Activated CD4-positive, alpha-beta memory T cell treated with anti-CD3 and anti-CD28 coated beads, Interleukin-2, amount 10 ng/mL, durations not matched to agents 7 days and 5 days (primary cell): ENCODE measurements at regions not wholly inside any gene's neighbourhood (a gene's known extent, or its start where the extent isn't known, plus 50 kb on each side); places are given as distances from the start of the nearest gene placed in this dataset.
"Not testable (repeated sequence)": the region's sequence is repeated elsewhere in the genome, so short reads cannot be mapped to it uniquely, and the experiment has no call there.

ENCODE experiments used
- CTCF ChIA-PET: fragments of 350-600 bp; sonication (Branson Sonifier 250); formaldehyde crosslinking; loops from one replicate; lab custom pipeline; 2021; ENCODE audit warnings: antibody characterized with exemption, inconsistent platforms; lab: Charles Lee
- POLR2A ChIA-PET: fragments of 350-600 bp; sonication (Branson Sonifier 250); formaldehyde crosslinking; loops from one replicate; lab custom pipeline; 2021; ENCODE audit warnings: antibody characterized with exemption; lab: Charles Lee
- DNase-seq: peaks from one replicate; pipeline ENCODE4 v3.0.0-alpha.2; 2020
- H3K27ac Mint-ChIP-seq: one replicate; pipeline ENCODE4 v1.8.0; 2021; ENCODE audit warnings: mild to moderate bottlenecking, mixed read lengths
- H3K27me3 Mint-ChIP-seq: one replicate; pipeline ENCODE4 v1.8.0; 2021; ENCODE audit warnings: mixed read lengths
- H3K36me3 Mint-ChIP-seq: one replicate; pipeline ENCODE4 v1.8.0; 2021; ENCODE audit warnings: low read depth, mixed read lengths
- H3K4me1 Mint-ChIP-seq: one replicate; pipeline ENCODE4 v1.8.0; 2021; ENCODE audit warnings: mixed read lengths
- H3K4me3 Mint-ChIP-seq: one replicate; pipeline ENCODE4 v1.8.0; 2021; ENCODE audit warnings: mild to moderate bottlenecking, mixed read lengths
- H3K9me3 Mint-ChIP-seq: one replicate; pipeline ENCODE4 v1.8.0; 2021; ENCODE audit warnings: mixed read lengths

DNA sequence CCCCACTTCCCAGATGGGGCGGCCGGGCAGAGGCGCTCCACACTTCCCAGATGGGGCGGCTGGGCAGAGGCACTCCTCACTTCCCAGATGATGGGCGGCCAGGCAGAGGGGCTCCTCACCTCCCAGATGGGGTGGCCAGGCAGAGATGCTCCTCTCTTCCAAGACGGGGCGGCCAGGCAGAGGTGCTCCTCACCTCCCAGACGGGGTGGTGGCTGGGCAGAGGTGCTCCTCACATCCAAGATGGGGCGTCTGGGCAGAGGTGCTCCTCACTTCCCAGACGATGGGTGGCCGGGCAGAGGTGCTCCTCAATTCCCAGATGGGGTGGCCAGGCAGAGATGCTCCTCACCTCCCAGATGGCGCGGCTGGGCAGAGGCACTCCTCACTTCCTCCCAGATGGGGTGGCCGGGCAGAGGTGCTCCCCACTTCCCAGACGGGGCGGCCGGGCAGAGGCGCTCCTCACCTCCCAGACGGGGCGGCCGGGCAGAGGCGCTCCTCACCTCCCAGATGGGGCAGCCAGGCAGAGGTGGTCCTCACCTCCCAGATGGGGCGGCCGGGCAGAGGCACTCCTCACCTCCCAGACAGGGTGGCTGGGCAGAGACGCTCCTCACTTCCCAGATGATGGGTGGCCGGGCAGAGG is 275.2 kb downstream of the LIPI start:
- H3K27me3 Mint-ChIP-seq, H3K4me3 Mint-ChIP-seq, H3K9me3 Mint-ChIP-seq, POLR2A ChIA-PET, DNase-seq, H3K4me1 Mint-ChIP-seq, H3K36me3 Mint-ChIP-seq, CTCF ChIA-PET, H3K27ac Mint-ChIP-seq: not testable (repeated sequence)

DNA sequence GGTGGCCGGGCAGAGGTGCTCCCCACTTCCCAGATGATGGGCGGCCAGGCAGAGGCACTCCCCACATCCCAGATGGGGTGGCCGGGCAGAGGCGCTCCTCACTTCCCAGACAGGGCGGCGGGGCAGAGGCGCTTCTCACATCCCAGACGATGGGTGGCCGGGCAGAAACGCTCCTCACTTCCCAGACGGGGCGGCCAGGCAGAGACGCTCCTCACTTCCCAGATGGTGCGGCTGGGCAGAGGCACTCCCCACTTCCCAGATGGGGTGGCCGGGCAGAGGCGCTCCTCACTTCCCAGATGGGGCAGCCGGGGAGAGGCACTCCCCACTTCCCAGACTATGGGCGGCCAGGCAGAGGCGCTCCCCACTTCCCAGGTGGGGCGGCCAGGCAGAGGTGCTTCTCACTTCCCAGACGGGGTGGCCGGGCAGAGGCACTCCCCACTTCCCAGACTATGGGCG is 275.8 kb downstream of the LIPI start:
- POLR2A ChIA-PET, CTCF ChIA-PET, H3K27ac Mint-ChIP-seq, H3K9me3 Mint-ChIP-seq, H3K4me1 Mint-ChIP-seq, DNase-seq, H3K36me3 Mint-ChIP-seq, H3K27me3 Mint-ChIP-seq, H3K4me3 Mint-ChIP-seq: not testable (repeated sequence)

DNA sequence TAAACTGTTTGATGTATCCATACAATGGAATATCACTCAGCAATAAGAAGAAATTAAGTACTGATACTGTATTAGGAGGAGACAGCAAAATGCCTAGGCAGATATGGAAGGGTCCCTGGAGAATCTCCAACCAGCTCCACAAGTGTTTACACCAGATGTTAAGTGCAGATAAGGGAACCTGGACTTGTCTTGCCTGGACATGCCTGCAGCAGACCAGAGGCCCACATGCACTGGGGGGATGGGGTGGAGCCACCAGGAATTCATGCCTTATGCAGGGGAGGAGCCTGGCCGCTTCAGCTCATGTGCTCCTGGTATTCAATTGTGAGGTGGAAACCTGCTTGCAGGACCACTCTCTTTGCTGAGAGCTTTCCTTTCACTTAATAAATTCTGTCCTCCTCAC is 287.6 kb downstream of the LIPI start:
- H3K27ac Mint-ChIP-seq, DNase-seq, POLR2A ChIA-PET, H3K9me3 Mint-ChIP-seq, H3K4me3 Mint-ChIP-seq, CTCF ChIA-PET, H3K4me1 Mint-ChIP-seq, H3K27me3 Mint-ChIP-seq, H3K36me3 Mint-ChIP-seq: not testable (repeated sequence)

DNA sequence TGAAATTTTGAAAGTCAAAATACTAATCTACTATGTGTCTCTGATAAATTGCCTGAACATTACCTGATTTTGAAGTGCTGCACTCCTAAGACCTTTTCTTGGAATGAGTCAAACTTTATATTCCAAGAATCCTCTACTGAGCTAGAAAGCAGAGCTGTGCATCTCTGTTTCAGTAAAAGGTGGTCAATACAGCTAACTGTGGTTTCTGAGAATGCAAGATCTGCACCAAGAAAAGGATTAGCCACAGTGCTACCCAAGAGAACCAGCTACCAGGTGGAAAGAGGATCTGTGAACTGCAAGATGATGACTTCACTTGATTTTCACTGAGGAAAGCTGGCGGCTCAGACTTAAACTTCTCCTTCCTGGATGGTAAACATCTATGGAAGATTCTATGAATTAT is 289.3 kb downstream of the LIPI start:
- DNase-seq, H3K4me1 Mint-ChIP-seq, H3K36me3 Mint-ChIP-seq, H3K9me3 Mint-ChIP-seq, H3K27ac Mint-ChIP-seq, H3K4me3 Mint-ChIP-seq, POLR2A ChIA-PET, CTCF ChIA-PET, H3K27me3 Mint-ChIP-seq: not testable (repeated sequence)

DNA sequence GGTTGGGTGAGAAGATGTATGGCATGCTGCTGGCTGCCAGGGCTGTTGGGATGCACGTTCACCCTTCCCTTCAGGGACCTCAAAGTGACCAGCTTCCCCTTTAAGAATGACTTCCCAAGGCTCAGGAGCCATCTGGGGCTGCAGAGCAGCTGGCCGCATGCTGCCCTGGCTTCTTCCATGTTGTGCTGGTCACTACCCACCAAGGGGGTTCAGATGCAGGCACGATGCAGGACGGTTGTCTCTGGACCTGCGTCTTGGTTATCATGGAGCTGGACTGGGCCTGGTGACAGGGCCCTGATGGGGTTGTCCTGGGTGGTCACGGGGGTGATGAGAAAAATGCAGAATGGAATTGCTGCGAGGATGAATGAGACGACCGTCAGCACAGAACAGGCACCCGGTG is 297.8 kb downstream of the POTED start:
- CTCF ChIA-PET, H3K4me1 Mint-ChIP-seq, H3K36me3 Mint-ChIP-seq, H3K27ac Mint-ChIP-seq, H3K9me3 Mint-ChIP-seq, DNase-seq, H3K27me3 Mint-ChIP-seq, H3K4me3 Mint-ChIP-seq, POLR2A ChIA-PET: not testable (repeated sequence)

DNA sequence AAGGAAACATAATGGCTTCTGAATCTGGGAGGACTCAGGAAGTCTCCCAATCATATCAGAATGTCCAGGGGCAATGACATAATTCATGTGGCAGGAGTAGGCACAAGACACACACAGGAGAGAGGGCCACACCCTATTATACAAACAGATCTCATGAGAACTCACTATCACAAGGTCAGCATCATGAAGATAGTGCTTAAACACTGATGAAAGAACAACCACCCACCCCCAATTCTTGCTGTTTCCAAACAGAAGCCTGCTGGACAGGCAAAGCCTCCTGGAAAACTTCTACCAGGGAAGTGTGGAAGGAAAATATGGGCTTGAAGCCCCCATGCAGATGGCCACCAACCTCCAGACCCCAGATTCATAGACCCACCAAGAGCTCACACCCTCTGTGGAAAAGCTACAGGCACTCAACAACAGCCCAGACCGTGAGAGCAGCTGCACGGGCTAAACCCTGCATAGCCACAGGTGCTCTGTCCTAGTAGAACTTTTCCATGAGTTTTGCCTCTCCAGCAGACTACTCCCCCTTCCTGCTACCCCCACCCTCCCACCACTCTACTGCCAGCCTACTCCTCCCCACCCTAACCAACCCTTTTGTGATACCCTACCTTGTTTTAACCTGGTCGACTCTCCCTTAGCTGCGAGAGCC is 287.1 kb downstream of the POTED start:
- H3K27me3 Mint-ChIP-seq, H3K4me3 Mint-ChIP-seq, POLR2A ChIA-PET, DNase-seq, H3K36me3 Mint-ChIP-seq, H3K4me1 Mint-ChIP-seq, H3K9me3 Mint-ChIP-seq, CTCF ChIA-PET, H3K27ac Mint-ChIP-seq: not testable (repeated sequence)

DNA sequence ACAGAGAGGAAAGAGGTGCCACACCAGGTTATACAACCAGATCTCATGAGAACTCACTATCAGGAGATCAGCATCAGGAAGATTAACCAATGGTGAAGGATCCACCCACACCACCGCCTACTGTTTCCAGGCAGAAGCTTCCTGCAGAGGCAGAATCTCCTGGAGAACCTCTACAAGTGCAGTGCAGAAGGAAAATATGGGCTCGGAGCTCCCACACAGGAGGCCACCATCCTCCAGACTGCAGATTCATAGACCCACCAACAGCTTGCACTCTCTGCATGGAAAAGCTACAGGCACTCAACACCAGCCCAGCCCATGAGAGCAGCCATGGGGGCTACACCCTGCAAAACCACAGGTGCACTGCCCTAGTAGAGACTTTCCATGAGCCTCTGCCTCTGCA is 284.0 kb downstream of the POTED start:
- H3K4me1 Mint-ChIP-seq, H3K36me3 Mint-ChIP-seq, H3K9me3 Mint-ChIP-seq, H3K4me3 Mint-ChIP-seq, H3K27ac Mint-ChIP-seq, H3K27me3 Mint-ChIP-seq, POLR2A ChIA-PET, DNase-seq, CTCF ChIA-PET: not testable (repeated sequence)

DNA sequence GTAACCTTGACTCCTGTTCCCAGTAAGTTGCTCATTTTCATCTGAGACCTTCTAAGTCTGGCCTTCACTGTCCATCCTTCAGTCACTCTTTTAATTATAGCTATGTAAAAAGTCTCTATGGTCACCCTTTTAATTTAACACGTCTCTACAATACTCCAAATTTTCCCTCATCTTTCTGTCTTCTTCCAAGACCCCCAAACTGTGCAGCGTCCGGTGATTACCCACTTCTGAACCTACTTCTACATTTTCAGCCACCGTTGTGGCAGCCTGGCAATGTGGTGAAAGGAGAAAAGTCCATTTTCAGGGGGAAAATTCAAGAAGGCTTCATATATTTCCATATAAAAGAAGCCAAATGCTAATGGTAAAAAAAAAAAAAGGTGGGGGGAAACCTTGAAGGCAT is 283.4 kb downstream of the POTED start:
- CTCF ChIA-PET, H3K4me3 Mint-ChIP-seq, H3K36me3 Mint-ChIP-seq, H3K4me1 Mint-ChIP-seq, POLR2A ChIA-PET, H3K27ac Mint-ChIP-seq, H3K27me3 Mint-ChIP-seq, DNase-seq, H3K9me3 Mint-ChIP-seq: not testable (repeated sequence)

DNA sequence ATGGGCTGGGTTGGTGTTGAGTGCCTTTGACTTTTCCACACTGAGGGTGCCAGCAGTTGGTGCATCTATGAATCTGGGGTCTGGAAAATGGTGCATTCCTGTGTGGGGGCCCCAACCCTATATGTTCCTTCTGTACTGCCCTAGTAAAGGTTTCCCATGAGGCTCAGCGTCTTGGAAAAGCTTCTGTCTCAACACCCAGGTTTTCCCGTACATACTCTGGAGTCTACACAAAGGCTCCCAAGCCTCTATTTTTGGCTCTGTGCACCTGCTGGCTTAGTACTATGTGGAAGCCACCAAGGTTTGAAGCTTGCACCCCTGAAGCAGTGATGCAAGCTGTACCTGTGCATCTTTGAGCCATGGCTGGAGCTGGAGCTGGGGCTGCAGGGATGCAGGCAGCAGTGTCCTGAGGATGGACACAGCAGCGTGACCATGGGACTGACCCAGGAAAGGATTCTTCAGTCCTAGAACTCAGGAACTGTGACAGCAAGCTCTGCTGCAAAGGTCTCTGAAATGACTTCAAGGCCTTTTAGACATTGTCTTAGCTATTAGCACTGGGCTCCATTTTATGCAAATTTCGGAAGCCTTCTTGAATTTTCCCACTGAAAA is 282.7 kb downstream of the POTED start:
- H3K4me1 Mint-ChIP-seq, H3K27me3 Mint-ChIP-seq, DNase-seq, H3K27ac Mint-ChIP-seq, H3K36me3 Mint-ChIP-seq, CTCF ChIA-PET, H3K4me3 Mint-ChIP-seq, POLR2A ChIA-PET, H3K9me3 Mint-ChIP-seq: not testable (repeated sequence)

DNA sequence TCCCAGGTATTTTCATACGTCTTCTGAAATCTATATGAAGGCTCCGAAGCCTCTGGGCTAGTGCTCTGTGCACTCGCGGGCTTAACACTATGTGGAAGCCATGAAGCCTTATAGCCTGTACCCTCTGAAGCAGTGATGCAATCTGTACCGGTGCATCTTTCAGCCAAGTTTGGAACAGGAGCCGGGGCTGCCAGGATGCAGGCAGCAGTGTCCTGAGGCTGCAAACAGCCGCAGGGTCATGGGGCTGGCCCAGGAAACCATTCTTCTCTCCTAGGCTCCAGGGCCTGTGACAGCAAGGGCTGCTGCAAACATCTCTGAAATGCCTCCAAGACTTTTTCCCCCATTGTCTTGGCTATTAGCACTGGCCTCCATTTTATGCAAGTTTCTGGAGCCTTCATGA is 279.6 kb downstream of the POTED start:
- POLR2A ChIA-PET, H3K27ac Mint-ChIP-seq, H3K4me1 Mint-ChIP-seq, H3K4me3 Mint-ChIP-seq, CTCF ChIA-PET, H3K27me3 Mint-ChIP-seq, H3K36me3 Mint-ChIP-seq, H3K9me3 Mint-ChIP-seq, DNase-seq: not testable (repeated sequence)

DNA sequence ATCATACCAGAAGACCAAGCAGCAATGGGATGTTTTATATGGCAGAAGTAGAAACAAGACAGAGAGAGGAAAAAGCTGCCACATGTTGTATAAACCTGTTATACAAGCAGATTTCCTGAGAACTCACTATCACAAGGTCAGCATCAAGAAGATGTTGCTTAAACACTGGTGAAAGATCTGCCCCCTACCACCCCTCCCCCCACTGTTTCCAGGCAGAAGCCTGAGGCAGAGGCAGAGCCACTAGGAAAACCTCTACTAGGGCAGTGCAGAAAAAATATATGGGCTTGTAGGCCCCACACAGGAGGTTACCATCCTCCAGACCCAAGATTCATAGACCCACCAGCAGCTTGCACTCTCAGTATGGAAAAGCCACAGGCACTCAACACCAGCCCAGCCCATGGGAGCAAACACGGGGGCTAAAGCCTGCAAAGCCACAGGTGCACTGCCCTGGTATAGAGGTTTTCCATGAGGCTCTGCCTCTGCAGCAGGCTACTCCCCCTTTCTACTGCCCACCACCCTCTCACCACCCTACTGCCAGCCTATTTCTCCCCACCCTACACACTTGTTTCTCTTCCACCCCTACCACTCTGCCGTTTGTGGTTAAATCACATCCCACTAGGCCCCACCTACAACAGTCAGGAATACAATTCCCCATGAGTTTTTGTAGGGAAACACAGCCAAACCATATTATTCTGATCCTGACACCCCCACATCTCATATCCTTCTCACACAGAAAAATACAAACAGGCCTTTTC is 274.2 kb downstream of the POTED start:
- H3K36me3 Mint-ChIP-seq, POLR2A ChIA-PET: not testable (repeated sequence)

DNA sequence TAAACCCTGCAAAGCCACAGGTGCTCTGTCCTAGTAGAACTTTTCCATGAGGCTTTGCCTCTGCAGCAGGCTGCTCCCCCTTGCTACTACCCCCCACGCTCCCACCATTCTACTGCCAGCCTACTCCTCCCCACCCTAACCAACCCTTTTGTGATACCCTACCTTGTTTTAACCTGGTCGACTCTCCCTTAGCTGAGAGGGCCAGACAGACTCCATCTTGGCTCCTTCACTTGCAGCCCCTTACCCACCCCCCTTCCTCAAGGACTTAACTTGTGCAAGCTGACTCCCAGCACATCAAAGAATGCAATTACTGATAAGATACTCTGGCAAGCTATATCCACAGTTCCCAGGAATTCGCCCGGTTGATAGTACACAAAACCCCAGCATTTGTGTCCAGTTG is 267.9 kb downstream of the POTED start:
- DNase-seq, H3K4me3 Mint-ChIP-seq, H3K27ac Mint-ChIP-seq, H3K36me3 Mint-ChIP-seq, CTCF ChIA-PET, H3K4me1 Mint-ChIP-seq, POLR2A ChIA-PET, H3K9me3 Mint-ChIP-seq, H3K27me3 Mint-ChIP-seq: not testable (repeated sequence)

More for the DNA sequence above, 274.2 kb downstream of the POTED start:
- CTCF ChIA-PET, H3K27ac Mint-ChIP-seq, H3K4me3 Mint-ChIP-seq, H3K9me3 Mint-ChIP-seq, H3K27me3 Mint-ChIP-seq, DNase-seq, H3K4me1 Mint-ChIP-seq: not testable (repeated sequence)

DNA sequence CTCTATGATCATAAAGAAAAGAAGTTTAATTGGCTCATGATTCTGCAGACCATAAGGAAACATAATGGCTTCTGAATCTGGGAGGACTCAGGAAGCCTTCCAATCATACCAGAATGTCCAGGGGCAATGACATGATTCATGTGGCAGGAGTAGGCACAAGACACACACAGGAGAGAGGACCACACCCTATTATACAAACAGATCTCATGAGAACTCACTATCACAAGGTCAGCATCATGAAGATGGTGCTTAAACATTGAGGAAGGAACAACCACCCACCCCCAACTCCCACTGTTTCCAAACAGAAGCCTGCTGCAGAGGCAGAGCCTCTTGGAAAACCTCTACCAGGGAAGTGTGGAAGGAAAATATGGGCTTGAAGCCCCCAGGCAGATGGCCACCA is 267.4 kb downstream of the POTED start:
- H3K27ac Mint-ChIP-seq: not testable (repeated sequence)

More for the DNA sequence above, 267.4 kb downstream of the POTED start:
- CTCF ChIA-PET, H3K4me3 Mint-ChIP-seq, DNase-seq, H3K9me3 Mint-ChIP-seq, H3K36me3 Mint-ChIP-seq, H3K4me1 Mint-ChIP-seq, H3K27me3 Mint-ChIP-seq, POLR2A ChIA-PET: not testable (repeated sequence)
